ENCODE measurements at regions not wholly inside any gene's neighbourhood (a gene's known extent, or its start where the extent isn't known, plus 50 kb on each side); places are given as distances from the start of the nearest gene placed in this dataset.

DNA sequence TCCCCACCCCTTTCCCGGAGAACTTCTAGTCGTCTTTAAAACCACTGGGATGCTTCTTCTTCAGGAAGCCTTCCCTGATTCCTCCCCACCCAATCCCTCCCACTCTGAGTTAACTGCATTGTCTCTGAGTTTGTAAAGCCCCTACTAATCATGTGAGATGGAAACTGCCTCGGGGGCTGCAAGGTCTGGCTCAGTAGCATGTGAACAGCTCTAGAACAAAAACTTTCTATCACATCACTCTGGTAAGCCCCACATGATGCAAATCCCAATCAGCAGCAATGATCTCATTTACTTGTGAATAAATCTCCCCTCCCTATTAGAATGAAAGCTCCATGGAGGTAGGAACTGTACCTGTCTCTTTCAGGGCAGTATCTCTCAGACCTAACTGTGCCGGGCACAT, 141.0 kb upstream of the JUN start:
- no peaks in the 10 kb centered on the region for H3K9me3 ChIP-seq (ENCODE audit: severe bottlenecking)
- no peaks in the 10 kb centered on the region for H3K36me3 ChIP-seq
- H3K27me3 ChIP-seq (ENCODE audit: insufficient read depth, low read depth, severe bottlenecking): no peaks in the 10 kb centered on the region
- TF ChIP-seq, protein P1, sequence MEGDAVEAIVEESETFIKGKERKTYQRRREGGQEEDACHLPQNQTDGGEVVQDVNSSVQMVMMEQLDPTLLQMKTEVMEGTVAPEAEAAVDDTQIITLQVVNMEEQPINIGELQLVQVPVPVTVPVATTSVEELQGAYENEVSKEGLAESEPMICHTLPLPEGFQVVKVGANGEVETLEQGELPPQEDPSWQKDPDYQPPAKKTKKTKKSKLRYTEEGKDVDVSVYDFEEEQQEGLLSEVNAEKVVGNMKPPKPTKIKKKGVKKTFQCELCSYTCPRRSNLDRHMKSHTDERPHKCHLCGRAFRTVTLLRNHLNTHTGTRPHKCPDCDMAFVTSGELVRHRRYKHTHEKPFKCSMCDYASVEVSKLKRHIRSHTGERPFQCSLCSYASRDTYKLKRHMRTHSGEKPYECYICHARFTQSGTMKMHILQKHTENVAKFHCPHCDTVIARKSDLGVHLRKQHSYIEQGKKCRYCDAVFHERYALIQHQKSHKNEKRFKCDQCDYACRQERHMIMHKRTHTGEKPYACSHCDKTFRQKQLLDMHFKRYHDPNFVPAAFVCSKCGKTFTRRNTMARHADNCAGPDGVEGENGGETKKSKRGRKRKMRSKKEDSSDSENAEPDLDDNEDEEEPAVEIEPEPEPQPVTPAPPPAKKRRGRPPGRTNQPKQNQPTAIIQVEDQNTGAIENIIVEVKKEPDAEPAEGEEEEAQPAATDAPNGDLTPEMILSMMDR (IDR thresholded peaks at IDR 0.05; ENCODE audit: low read depth, low read length): no peak
- no peak overlapping the region for H3K27ac ChIP-seq
- no peak for DNase-seq
- H3K4me3 ChIP-seq (ENCODE audit: low read depth, low read length): no peak overlapping the region

DNA sequence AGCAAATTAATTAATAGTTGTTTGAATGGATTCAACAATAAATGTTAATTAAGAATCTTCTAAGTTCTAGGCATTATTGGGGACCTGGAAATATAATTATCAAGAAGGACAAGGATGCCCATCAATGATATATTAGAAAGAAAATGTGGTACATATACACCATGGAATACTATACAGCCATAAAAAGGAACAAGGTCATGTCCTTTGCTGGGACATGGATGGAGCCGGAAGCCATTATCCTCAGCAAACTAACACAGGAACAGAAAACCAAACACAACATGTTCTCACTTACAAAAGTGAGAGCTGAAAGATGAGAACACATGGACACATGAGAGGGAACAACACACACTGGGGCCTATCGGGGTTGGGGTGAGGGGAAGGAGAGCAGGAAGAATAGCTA, 141.4 kb upstream of the JUN start:
- DNase-seq: no peak
- TF ChIP-seq, protein P1 (IDR thresholded peaks at IDR 0.05; ENCODE audit: low read depth, low read length): no peak
- Histone ChIP-seq H3K9me3 (ENCODE audit: severe bottlenecking) (no peaks in the 10 kb centered on the region), H3K27me3 (ENCODE audit: insufficient read depth, low read depth, severe bottlenecking) (no peaks in the 10 kb centered on the region), H3K4me3 (ENCODE audit: low read depth, low read length) (no peak overlapping the region), H3K36me3 (no peaks in the 10 kb centered on the region), H3K27ac (no peak overlapping the region)

DNA sequence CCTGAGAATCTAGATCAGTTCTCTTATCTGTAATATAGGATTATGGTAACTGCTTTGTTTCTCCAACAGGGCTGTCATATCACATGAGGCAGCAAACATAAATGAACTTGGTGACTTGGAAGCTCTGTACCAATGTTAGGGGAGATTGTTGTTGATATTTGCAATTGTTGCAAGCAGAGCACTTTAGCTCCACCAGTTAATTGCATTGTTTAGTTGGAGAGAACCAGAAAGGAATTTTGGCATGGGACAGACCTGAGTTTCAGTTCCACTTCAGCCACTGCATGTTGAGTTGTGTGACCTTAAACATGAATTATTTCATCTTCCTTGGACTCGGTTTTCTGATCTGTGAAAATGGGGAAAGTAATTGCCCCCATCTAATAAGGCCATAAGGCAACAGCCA, 142.3 kb upstream of the JUN start:
- Histone ChIP-seq H3K9me3 (ENCODE audit: severe bottlenecking) (no peaks in the 10 kb centered on the region), H3K27ac (no peak overlapping the region), H3K36me3 (no peaks in the 10 kb centered on the region), H3K27me3 (ENCODE audit: insufficient read depth, low read depth, severe bottlenecking) (no peaks in the 10 kb centered on the region), H3K4me3 (ENCODE audit: low read depth, low read length) (no peak overlapping the region)
- TF ChIP-seq, protein P1 (IDR thresholded peaks at IDR 0.05; ENCODE audit: low read depth, low read length): no peak
- no peak for DNase-seq

DNA sequence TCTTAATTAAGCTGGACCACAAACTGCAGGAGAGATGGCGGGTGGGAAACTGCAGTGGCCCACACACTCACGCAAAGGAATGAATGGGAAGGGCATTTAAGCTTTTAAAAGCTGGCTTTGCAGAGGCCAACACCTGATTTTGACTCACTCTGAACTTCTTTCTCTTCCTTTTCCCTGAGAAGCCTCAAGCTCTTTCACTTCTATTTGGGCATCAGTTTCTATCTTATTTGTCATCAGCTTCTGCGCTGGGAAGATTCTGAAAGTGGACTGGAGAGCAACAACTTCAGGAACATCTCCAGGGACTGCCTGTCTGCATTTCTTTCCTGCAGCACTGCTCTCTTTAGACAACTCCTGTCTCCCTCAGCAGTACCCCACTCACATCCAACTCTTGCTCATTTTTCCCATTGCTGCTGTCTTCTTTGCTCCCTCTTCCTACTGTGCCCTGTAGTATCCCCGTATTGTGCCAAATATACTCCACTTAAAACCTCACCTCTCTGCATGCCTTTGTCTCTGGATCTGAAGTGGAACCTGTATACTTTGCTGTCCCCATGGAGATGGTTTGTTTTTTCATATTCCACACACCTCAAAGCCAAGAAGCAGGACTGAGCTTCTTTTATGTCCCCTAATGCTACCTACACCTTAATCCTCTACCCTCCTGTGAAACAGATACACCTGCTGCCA, 143.3 kb upstream of the JUN start:
- no peaks in the 10 kb centered on the region for H3K27me3 ChIP-seq (ENCODE audit: insufficient read depth, low read depth, severe bottlenecking)
- TF ChIP-seq, protein P1 (IDR thresholded peaks at IDR 0.05; ENCODE audit: low read depth, low read length): no peak
- H3K36me3 ChIP-seq: no peaks in the 10 kb centered on the region
- H3K9me3 ChIP-seq (ENCODE audit: severe bottlenecking): no peaks in the 10 kb centered on the region
- H3K27ac ChIP-seq: no peak overlapping the region
- H3K4me3 ChIP-seq (ENCODE audit: low read depth, low read length): no peak overlapping the region
- DNase-seq: no peak

DNA sequence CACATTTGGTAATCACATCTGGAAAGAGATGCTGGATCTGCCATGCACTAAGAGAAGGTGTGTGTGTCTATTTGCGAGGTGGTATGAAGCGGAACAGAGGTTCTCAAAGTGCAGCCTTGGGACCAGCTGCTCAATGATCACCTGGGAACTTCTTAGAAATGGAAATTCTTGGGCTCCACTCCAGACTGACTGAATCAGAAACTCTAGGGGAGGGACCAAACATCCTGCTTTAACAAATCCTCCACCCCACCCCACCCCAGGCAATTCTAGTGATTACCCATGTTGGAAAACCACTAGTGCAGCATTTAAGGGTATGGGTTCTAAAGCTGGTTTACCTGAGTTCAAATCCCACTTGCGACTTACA, 143.9 kb upstream of the JUN start:
- Histone ChIP-seq H3K27me3 (ENCODE audit: insufficient read depth, low read depth, severe bottlenecking) (no peaks in the 10 kb centered on the region), H3K36me3 (no peaks in the 10 kb centered on the region), H3K4me3 (ENCODE audit: low read depth, low read length) (no peak overlapping the region), H3K27ac (no peak overlapping the region), H3K9me3 (ENCODE audit: severe bottlenecking) (no peaks in the 10 kb centered on the region)
- TF ChIP-seq, protein P1 (IDR thresholded peaks at IDR 0.05; ENCODE audit: low read depth, low read length): no peak
- no peak for DNase-seq

DNA sequence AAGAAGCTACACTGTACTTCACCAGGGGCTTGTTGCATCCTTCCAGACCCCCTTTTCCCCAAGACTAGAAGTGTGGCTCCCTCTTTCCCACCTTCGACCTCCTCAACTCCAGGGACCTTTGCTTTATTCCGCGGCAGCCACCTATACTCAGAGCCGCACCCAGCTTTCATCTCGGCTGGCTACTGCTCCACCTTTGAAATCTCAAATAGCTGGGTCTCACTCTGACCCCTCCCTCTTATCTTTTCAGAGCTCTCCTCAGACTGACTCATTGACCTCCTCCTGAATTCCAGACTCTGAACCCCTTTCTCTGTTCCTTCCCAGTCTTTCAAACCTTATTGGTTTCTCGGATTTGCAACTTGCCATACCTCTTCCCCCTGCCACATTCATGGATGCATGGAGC, 144.7 kb upstream of the JUN start:
- TF ChIP-seq, protein P1 (IDR thresholded peaks at IDR 0.05; ENCODE audit: low read depth, low read length): no peak
- no peaks in the 10 kb centered on the region for H3K36me3 ChIP-seq
- no peak overlapping the region for H3K4me3 ChIP-seq (ENCODE audit: low read depth, low read length)
- no peaks in the 10 kb centered on the region for H3K27me3 ChIP-seq (ENCODE audit: insufficient read depth, low read depth, severe bottlenecking)
- no peak for DNase-seq
- H3K9me3 ChIP-seq (ENCODE audit: severe bottlenecking): no peaks in the 10 kb centered on the region
- no peak overlapping the region for H3K27ac ChIP-seq
